Left renal cortex interstitium (tissue), 4 donors: ENCODE measurements at regions not wholly inside any gene's neighbourhood (a gene's known extent, or its start where the extent isn't known, plus 50 kb on each side); places are given as distances from the start of the nearest gene placed in this dataset.
"Not testable (repeated sequence)": the region's sequence is repeated elsewhere in the genome, so short reads cannot be mapped to it uniquely, and the experiment has no call there.

Source experiments
- DNase-seq, 4 donors: peaks; one replicate each; pipeline ENCODE4 v3.0.0-alpha.2; 2013; ENCODE audit warnings: low read depth in 4 of 4, low spot score in 2 of 4, missing footprints in 1 of 4

DNA sequence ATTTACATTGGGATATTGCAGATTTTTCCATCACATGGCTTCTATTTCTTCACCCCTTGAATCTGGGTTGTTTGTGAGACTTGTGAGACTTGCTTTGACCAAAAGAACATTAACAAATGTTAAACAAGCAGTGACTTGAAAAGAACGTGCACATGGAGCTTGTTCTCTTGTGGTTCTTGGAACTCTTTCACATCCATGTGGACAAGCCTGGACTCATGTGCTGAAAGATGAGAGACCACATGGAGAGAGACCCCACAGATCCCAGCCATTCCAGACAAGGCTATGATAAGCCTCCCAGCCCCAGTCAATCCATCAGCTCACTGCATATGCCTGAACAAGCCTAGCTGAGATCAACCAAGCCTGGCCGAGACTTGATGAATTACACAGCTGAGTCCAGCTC, 1365.7 kb upstream of the GJE1 start:
- DNase-seq, result no peak

DNA sequence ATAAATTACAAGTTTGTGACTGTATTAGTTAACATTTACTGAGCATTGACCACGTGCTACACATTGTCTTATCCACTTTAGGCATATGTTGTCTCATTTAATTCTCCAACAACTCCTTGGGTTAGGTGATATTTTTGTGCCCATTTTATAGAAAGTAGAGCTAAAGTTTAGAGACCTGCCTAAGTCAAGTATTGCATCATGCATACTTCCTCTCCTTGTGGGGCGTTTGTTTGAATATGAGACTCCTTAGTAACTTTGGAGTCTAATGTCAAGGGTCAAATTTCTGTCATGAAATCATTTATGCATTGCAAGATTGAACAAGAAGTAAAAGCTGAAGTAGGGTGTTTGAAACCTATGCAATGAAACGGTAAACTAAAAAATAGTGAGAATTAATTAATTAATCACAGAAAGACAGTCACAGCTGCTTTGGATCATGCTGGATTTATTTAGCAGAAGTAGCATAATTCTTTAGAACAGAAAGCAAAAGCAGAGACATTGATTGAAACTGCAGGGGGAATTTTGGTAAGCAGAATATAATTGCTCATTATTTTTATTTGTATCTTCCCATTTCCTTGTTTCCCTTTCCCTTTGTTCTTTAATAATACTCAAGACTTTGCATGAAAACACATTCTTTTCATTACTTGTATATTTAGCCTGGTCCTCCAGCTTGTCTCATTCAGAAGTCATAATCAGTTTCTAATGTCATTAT, 1374.4 kb upstream of the GJE1 start:
- DNase-seq, result no peak

DNA sequence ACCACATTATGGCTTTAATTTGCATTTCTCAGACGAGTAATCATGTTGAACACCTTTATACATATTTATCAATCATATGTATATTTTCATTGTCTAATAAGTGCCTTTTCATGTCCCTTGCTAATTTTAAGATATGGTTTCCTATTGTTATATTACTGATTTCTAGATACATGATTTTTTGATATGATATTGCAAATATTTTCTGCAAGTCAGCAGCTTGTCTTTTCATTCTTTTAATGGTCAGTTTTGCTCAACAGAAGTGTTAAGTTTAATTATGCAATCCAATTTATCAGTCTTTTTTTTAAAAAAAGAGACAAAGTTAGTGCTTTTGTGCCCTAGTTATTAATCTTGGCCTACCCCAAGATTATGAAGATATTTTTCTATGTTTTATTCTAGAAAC, 1377.8 kb upstream of the CITED2 start:
- no peak for DNase-seq

DNA sequence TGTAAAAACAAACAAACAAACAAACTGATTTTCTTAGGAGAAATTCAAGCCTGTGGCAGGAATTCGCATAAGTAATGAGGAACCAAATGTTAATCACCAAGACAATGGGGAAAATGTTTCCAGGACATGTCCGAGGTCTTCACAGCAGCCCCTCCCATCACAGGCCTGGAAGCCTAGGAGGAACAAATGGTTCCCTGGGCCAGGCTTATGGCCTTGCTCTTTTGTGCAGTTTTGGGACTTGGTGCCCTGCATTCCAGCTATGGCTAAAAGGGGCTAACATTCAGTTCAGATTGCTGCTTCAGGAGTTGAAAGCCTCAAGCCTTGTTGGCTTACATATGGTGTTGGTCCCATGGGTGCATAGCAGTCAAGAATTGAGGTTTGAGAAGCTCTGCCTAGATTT, 1372.7 kb upstream of the CITED2 start:
- DNase-seq, result no peak

DNA sequence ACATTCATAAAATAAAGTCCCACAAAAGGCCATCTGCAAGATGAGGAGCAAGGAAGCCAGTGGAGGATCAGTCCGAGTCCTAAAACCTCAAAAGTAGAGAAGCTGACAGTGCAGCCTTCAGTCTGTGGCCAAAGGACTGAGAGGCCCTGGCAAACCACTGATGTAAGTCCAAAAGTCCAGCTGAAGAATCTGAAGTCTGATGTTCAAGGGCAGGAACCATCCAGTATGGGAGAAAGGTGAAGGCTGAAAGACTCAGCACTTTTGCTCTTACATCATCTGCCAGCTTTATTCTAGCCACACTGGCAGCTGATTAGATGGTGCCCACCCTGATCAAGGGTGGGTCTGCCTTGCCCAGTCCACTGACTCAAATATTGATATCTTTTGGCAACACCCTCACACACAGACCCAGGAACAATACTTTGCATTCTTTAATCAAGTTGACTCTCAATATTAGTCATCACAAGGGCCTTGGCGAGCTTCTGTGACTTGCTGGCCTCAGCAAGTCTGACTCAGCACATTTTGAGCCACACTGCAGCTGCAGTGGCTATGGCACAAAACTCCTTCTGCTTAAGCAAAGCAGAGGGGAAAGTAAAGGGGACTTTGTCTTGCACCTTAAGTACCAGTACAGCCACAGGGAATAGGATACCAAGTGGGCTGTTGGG, 1370.3 kb upstream of the CITED2 start:
- no peak for DNase-seq

DNA sequence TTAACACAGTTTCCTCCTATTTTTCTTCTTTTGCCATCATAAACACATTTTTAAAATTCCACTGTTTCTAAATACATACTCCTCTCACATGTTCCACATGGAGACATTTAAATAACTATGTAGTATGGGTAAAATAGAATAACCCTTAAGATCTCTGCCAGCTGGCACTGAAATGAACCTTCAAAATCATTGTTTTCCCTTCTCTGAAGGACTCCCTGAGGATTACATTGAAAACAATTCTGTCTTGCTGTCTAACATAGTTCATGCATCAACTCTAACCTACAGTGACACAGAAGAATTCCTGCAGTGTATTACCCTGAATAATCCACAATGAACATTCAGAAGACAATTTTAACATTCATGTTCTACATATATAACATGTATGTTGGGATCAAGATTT, 1361.8 kb upstream of the CITED2 start:
- no peak for DNase-seq

DNA sequence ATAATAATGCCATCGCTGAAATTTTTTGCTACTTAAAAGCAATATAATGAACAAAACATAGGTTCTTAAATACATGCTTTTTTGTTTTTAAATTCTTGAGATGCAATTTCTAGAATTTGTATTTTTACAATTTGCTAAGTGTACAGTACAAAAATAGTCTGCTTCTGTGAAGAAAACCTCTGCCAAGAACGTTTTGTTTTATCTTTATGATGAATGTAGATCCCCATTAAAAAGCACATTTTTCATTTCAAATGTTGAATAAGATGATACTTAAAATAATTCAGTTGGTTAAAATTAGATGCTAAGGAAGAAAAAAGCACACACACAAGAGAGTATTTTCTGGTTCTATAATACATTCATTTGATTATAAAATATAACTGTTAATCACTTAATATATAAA, 1358.5 kb upstream of the CITED2 start:
- no peak for DNase-seq

DNA sequence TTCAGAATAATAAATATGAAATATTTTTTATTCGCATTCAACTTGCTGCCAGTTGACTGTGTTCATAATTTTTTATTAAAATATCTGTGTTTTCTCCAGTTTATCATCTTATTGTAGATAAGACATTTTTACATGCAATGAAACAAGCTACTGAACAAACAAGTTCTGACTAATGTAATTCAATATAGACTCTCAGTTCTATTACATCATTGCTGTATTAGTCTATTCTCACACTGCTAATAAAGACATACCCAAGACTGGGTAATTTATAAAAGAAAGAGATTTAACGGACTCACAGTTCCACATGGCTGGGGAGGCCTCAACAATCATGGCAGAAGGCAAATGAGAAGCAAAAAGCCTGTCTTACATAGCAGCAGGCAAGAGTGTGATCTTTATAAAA, 1357.7 kb upstream of the CITED2 start:
- DNase-seq, result no peak

DNA sequence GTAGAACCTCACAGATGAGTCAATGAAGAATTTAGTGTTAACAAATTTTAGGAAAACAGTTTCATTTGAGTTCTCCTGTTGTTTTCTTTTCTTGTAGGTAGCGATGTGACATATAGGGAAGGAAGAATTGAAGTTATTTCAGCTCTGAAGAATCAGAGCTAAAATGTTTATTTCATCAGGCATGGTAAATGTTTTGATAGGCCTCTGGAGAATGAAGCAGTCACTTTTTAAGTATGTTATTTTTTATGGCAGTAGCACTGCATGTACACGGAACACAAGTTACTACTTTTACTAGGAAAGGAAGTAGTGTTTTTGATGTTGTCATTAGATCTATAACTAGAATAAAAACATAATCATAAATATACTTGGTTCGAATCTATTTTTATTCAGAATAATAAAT, 1357.3 kb upstream of the CITED2 start:
- DNase-seq, result no peak

DNA sequence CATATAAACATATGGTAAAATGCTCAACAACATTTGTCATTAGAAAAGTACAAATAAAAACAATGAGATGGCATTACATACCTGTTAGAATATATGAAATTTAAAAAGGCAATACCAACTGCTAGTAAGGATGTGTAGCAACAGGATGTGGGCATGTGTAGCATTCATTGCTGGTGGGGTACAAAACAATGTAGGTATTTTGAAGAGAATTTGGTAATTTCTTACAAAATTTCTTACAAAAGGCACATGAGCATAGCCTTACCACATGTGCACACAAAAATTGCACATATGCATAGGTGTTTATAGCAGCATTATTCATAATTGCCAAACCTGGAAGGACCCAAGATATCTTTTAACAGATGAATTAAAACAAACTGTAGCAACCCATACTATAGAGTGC, 1355.1 kb upstream of the CITED2 start:
- no peak for DNase-seq

DNA sequence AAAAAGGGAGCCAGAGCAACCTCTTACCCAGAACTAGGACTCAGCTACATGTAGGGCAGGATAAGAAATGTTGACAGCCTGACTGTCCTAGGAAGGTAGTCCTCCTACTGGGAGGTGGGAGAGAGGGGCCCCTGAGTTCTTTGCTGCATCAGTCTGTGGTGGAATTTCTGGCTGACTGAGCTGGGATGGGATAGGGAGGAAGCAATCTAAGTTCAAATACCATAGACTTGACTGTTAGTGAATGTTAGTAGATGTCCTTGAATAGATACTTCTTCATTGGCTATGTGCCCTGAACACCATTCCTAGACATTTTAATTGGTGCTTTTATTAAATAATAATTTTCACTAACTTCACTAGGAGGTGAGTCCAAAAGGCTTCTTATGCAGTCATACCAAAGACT, 1343.6 kb upstream of the CITED2 start:
- no peak for DNase-seq

DNA sequence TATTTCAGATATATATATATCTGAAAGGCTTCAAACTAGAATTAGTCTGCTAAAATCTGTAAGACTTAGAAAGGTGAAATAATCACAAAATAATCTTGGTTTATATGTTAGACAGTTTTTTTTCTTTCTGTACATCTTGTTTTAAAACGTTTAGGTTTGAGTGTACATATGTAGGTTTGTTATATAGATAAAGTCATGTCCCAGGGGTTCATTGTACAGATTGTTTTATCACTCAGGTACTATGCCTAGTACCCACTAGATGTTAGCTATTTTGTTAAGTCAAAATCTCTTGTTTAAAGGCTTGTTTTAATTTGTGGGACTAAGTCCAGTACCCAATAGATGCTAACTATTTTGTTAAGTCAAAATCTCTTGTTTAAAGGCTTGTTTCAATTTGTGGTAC, 1339.0 kb upstream of the CITED2 start:
- no peak for DNase-seq

DNA sequence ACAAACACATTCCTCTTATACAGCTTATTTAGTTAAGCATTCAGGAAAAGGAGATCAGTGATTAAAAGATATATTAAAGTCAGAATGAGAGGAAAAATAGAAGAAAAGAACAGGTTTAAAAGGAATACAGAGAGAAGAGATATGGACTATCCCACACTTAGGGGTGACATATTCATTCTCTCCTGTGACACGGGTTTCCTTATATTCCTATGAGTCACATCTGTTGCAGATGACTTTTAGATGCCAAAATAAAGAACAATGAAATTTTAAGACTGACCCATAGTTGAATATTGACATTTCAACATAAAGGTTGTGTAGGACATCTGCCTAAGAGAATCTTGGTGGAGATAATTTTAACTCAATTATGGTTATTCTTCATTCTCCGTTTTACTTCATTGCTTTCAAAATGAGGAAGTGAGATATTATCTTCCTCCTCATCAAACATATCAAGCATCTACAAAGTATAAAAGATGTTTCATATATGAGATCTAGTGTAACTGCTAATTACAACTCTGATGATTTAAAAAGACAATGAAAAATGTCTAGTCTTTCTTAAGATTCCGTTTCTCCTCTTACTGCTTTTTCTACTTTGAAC, 1336.7 kb upstream of the CITED2 start:
- no peak for DNase-seq

DNA sequence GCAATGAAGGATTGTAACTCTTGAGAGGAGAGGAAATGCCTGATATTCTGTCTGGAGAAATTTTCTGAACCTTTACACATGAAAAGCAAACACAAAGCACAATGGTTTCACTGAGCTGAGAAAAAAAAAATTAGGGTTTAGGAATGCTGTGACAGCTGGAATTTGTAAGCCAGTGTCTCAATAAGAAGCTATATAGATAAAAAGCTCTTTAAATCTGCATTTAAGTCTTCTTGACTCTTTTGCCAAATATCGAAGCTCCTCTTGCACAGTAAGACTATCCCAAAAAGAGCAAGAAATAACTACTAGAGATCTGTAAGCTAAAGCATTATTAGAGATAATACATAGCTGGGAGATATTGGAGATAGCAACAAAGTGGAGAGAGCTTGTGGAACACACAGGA, 1334.0 kb upstream of the CITED2 start:
- no peak for DNase-seq

DNA sequence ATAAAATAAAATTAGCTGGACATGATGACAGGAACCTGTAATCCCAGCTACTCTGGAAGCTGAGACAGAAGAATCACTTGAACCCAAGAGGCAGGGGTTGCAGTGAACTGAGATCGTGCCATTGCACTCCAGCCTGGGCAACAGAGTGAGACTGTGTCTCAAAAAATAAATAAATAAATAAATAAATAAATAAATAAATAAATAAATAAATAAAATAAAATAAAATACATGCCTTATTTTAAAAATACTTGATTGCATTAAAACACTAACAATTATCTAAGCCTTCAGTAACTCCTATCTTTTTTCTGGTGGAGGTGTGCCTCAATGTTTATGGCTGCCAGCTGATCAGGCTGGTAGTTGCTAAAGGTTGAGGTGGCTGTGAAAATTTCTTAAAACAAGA, 1329.6 kb upstream of the CITED2 start:
- not testable (repeated sequence) for DNase-seq

DNA sequence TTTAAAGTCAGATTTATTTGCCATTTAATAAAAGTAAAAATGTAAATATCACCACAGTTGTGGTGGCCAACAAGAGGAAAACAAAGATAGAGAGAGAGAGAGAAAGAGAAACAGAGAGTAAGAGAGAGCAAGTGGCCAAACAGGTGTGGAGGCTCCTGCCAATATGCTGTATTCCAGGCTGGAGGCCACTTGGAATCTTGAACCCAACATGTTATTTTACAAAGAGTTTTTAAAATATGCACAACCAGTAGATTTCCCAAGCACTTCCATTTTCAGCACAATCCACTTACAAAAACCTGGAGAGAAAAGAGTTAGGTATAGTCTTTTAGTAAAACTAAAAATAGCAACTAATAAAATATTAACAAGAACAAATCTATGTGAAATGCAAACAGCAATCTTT, 1323.1 kb upstream of the CITED2 start:
- DNase-seq, result no peak

DNA sequence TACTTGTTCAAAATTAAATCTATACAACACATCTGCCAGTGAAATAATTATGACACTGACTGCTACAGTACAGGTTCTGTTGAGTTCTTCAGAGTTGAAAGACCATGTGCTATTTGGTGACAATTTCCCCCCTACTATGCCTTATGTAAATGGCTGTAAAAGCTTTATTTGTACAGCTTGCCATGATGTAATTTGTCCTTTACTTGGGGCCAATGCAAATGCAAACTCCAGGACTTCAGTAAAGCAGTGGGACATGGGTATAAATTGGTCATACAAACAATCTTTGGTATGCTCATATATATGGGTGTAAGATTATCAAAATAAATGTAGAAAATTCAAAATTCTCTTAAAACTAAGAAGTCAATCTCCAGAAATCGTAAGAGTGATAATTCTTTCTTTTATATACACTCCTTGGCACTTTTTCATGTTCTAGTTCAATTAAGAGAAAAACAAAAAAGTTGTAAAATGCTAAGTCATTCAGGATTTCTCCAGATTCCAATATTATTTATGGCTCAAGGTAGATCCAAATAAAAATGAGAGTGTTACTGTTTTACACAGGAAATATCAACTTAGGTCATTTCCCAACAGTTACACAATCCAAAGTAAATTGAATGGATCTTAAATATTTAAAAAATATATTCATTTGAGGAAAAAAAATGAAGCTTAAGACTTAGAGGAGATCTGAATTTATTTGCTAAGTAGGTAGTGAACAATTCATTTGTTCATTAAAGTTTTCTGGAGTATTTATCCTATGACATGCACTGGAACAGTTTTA, 1310.5 kb upstream of the CITED2 start:
- DNase-seq, result no peak

DNA sequence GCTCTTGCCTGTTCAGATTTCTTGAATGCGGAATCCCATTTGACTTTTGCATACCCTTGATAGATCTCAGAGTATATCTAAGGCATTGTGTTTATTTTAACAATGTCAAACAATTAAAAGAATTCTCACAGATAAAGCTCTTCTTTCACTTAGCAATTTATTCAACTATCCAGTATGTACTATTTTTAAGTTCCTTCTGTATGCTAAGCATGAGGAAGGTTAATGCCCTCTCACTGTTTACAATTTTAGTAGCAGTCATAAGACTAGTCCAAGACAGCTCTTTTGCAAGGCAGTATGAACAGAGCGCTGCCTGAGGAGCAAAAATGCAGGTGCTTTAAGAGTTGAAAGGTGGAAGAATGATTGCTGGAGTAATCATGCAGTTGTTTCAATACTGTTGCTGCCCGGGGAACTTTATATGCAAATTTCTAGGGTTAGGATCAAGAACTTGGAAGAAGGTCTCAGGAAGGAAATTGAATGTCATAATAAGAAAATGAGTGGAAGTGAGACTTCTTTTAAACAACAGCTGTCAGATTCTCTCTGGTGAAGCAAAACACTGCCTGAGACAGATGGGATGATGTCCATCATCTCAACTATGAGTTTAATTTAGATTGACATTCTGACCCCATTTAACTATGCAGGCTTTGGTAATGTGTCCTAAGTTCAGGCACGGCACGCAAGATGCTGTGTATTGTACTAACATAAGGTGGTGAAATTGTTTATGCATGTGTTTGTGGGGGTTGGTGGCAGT, 1303.5 kb upstream of the CITED2 start:
- DNase-seq, result no peak

DNA sequence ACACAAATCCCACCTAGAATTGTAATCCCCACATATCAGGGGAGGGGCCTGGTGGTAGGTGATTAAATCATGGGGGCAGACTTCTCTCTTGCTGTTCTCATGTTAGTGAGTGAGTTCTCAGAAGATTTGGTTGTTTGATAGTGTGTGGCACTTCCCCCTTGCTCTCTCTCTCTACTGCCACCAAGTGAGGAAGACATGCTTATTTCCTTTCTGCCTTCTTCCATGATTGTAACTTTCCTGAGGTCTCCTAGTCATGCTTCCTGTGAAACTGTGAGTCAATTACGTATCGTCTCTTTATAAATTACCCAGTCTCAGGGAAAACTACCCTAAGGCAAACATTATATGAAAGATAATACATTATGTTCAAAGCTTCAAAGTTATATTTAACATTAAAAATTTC, 1297.5 kb upstream of the CITED2 start:
- no peak for DNase-seq

DNA sequence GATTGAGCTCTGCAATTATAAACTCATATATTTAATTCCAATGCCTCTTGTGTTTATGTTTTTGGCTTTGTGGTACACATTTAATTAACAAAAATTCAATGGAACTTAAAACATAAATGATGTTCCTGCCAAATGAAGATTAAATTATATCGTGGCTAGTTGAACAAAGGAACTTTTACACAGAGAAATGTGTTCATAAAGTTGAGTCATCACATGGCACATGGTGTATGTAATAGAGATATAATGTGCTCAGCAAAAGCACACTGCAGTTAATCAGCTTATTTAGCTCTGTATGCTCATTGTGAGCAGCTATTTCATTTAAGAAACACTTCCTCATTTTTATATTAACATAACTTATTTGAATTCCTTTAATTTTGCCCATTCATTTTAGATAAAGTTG, 1295.6 kb upstream of the CITED2 start:
- no peak for DNase-seq

DNA sequence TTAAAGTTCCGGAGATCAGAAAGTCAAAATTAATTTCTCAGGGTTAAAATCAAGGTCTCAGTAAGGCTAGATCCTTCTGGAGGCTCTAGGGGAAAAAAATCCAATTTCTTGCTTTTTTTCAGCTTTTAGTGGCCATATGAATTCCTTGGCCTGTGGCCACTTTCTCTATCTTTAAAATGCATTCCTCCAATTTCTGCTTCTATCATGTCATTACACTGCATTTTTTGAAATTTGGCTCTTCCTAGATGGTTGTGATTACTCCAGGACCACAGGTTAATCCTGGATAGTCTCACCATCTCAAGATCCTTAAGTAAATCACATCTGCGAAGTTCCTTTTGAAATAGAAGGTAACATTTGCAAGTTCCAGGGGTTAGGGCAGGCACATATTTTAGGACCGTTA, 1294.9 kb upstream of the CITED2 start:
- no peak for DNase-seq
